HG03575 (cell line): ENCODE measurements at regions not wholly inside any gene's neighbourhood (a gene's known extent, or its start where the extent isn't known, plus 50 kb on each side); places are given as distances from the start of the nearest gene placed in this dataset.
"Not testable (repeated sequence)": the region's sequence is repeated elsewhere in the genome, so short reads cannot be mapped to it uniquely, and the experiment has no call there.

Experiments used
- ATAC-seq: cut with Tn5 transposase; IDR thresholded peaks from one replicate; pipeline ENCODE4 v1.9.1; 2021; ENCODE audit not compliant: unreplicated experiment, insufficient number of reproducible peaks, low FRiP score; ENCODE audit errors: extremely low read depth

DNA sequence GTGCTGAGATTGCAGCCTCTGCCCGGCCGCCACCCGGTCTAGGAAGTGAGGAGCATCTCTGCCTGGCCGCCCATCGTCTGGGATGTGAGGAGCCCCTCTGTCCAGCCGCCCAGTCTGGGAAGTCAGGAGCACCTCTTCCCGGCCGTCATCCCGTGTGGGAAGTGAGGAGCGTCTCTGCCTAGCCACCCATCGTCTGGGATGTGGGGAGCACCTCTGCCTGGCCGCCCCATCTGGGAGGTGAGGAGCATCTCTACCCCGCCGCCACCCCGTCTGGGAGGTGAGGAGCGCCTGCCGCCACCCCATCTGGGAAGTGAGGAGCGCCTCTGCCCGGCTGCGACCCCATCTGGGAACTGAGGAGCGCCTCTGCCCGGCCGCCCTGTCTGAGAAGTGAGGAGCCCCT lies 372.2 kb downstream of the TECRL start:
- not testable (repeated sequence) for ATAC-seq

- no peak for ATAC-seq
These were observed 386.7 kb downstream of the TECRL start for GRCh38 chr4:64022560-64022959.

- no peak for ATAC-seq
These were observed 392.4 kb downstream of the TECRL start for GRCh38 chr4:64016893-64017292.

GRCh38 chr4:64014647-64015046 lies 394.6 kb downstream of the TECRL start:
- ATAC-seq: no peak

DNA sequence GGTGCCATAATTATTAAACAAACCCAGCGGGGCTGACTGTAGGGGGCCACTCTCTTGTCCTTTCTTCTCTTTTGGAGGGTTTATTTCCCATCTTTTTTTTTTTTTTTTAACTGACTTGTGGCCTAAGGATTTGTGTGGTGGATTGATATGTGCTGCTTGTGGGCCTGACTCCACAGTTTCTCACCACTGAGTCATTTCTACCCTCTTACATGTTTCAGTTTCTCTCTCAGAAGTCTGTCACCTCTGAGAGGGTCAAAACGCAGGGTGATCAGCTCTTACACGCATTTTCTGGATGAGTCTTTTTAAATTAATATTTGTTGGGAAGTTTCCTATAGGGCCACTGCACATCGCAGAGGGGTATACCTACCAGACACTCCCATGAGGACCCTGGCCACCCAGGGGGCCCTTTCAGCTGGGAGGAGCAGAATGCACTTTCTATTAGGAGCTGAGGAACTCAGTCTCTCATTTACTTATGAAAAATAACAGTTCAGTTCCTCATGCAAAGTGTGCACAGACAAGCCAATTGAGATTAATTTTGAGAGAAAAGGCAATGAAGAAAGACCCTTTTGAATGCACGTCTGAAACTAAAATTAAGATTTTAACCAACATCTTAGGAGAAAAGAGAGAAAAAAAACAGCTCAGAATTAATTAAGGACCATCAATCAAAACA lies 407.9 kb downstream of the TECRL start:
- peak; percentile 91 for ATAC-seq

DNA sequence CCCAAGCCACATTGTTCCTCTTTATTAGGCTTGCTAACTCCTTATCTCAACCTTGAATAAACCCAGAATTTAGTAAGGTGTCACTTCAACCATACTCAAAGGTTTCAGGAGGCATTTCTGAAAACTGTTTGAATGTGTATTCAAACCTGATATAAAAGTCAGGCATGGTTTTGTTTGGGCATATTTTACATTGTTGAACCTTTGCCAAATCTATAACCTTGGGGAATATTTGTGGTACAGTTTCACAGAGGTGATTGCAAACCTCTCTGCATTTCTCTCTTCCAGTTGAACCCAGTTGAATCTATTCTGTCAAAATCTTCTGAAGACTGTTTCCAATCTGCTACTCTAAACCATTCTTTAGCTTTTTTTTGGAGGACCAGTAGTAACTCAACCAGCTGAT lies 409.0 kb downstream of the TECRL start:
- ATAC-seq: no peak

GRCh38 chr4:63986253-63986652 lies 423.0 kb downstream of the TECRL start:
- no peak for ATAC-seq

DNA sequence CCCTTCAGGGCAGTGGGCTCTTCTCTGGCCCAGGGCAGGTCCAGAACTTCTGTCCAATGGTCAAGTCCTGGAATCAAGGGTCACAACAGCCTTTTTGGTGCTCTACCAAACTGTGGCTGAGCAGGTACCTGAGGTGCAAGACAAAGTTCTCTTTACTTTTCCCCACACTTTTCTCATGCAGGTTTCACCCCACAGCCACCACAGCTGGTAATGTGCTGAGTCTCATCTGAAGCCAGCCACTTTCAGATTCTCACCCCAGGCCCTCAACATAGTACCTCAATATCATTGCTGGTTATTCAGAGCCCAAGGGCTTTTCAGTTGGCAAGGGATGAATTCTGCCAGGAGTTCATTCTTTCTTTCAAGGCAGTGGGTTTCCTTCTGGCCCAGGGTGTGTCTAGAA lies 426.0 kb downstream of the TECRL start:
- no peak for ATAC-seq

GRCh38 chr4:63965875-63966274 lies 443.4 kb downstream of the TECRL start:
- ATAC-seq: no peak

DNA sequence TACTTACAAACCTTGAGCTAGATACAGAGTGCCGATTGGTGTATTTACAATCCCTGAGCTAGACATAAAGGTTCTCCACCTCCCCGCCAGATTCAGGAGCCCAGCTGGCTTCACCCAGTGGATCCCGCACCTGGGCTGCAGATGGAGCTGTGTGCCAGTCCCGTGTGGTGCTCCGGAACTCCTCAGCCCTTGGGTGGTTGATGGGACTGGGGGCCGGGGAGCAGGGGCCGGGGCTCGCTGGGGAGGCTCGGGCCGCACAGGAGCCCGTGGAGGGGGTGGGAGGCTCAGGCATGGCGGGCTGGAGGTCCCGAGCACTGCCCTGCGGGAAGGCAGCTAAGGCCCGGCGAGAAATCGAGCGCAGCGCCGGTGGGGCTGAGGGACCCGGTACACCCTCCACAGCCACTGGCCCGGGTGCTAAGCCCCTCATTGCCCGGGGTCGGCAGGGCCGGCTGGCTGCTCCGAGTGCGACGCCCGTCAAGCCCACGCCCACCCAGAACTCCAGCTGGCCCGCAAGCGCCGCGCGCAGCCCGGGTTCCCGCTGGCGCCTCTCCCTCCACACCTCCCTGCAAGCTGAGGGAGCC lies 466.5 kb downstream of the TECRL start:
- ATAC-seq: not testable (repeated sequence)

GRCh38 chr4:63937961-63938360 lies 471.3 kb downstream of the TECRL start:
- ATAC-seq: no peak

DNA sequence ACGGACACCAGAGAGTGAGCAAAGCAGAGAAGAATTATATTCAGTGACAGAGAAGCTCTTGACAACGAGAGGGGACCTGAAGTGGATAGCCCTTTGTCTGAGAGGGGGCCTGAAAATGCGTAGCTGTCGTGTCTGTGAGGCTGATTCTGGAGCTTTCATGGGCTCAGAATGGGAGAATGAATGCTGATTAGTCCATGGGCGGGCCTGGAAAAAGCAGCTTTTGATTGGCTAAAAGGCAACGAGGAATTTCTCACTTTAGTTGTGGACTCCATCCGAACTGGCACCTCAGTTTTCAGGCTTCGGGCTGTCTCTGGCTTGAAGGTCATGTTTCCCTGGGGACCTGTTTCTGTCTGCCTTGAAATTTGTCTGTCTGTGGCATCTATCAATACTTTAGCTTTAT lies 487.1 kb downstream of the TECRL start:
- no peak for ATAC-seq

GRCh38 chr4:63921561-63921960 lies 487.7 kb downstream of the TECRL start:
- ATAC-seq: no peak

DNA sequence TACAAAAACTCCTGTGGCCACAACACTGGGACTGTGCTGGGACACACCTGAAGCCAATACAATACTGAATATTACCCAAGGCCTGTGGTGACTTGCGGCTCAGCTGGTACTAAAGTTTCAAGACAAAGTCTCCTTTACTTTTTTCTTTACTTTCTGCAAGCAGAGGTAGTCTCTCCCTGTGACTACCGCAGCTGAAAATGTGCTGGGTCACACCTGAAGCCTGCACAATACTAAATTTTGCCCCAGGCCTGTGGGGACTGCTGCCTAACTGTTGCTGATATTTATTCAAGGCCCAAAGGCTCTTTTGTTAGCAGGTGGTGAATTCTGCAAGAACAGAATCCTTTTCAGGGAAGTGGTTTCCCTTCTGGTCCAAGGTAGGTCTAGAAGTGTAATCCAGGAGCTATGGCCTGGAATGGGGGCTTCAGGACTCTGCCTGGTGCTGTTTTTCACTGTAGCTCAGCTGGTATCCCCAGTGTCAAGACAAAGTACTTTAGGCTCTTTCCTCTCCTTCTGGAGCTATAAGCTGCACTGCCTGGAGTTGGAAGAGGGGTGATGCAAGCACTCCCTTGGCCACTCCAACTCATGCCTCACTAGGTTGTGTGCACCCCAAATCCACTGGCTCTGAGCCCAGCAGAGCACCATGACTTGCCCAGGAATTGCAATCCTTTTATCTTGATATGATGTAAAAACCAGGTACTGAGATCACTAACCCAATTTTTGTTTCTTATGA lies 489.4 kb downstream of the TECRL start:
- no peak for ATAC-seq

GRCh38 chr4:63906660-63907183 lies 502.5 kb downstream of the TECRL start:
- ATAC-seq: no peak

DNA sequence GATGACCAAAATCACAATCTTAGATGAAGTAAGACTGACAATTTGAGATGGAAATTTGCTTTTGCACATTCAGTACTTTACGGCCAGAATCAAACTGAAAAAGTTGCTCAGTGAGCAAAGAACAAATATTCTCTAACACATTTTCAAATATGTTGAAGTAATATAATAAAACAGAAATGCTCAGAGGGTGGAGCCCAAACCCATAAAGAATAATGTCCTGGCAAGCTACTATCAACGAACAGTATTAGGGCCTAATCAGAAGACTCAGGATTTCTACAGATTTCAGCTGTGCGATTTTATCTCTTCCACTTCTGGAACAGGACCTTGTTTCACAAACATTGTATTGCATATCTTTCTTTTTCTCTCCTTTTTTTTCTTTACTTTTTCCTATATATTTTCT lies 505.0 kb downstream of the TECRL start:
- no peak for ATAC-seq

- no peak for ATAC-seq
These were observed 507.9 kb downstream of the TECRL start for GRCh38 chr4:63901304-63901703.

DNA sequence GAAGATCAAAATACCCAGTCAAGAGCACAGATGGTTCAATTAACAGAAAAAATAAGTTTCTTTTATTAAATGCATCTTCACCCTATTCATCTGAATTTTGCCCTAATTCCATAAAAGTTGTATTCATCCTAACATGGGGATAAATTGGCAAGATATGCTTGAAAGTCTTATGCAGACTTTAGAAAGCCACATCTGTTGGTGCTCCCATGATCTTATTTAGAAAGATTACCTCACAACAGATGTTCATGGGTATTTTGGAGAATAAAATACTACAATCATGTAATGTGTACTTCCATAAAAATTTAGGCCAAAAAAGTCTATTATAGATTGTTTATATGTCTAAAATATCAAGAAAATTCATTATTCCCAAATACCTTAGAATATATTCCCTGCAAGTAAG lies 510.3 kb downstream of the TECRL start:
- no peak for ATAC-seq

DNA sequence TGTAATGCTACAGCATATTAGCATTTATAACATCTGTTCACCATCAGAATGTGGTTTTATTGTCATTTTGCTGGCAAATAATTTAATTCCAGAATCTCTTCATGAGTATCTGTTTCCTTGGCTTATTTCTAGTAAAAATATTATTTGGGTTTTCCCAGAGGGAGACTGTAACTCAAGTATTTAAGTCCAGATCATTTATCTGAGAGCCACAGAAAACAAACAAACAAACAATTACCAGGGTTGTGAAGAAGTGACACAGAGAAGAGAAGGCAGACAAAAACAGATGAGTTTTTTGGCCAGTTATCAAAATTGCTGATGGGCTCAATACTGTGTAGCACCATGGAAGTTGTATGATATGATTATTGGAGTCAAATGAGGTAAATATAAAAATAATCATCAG lies 515.1 kb downstream of the TECRL start:
- ATAC-seq: no peak

- ATAC-seq: no peak
These were observed 539.9 kb downstream of the TECRL start for GRCh38 chr4:63869370-63869769.
